Trophoblast cell (in vitro differentiated cells and primary cell): ENCODE measurements at regions not wholly inside any gene's neighbourhood (a gene's known extent, or its start where the extent isn't known, plus 50 kb on each side); places are given as distances from the start of the nearest gene placed in this dataset.

Experiments used
- DNase-seq, 2 donors: peaks; one replicate each; pipeline ENCODE4 v3.0.0-alpha.2; 2016
- H2AFZ ChIP-seq: 2 replicates; pipeline ENCODE4 v1.6.1; 2013; ENCODE audit warnings: low read length, moderate library complexity, mild to moderate bottlenecking; ENCODE audit not compliant: insufficient read depth, poor library complexity
- H2AK5ac ChIP-seq: 2 replicates; pipeline ENCODE4 v1.6.1; 2013; ENCODE audit warnings: mild to moderate bottlenecking, low read length
- H2BK120ac ChIP-seq: 2 replicates; pipeline ENCODE4 v1.6.1; 2013; ENCODE audit warnings: low read length, mild to moderate bottlenecking, moderate library complexity; ENCODE audit not compliant: insufficient read depth, poor library complexity
- H2BK12ac ChIP-seq: 2 replicates; pipeline ENCODE4 v1.6.1; 2013; ENCODE audit warnings: mild to moderate bottlenecking, low read length, moderate library complexity
- H2BK5ac ChIP-seq: 2 replicates; pipeline ENCODE4 v1.6.1; 2013; ENCODE audit warnings: low read length, low read depth, moderate library complexity, mild to moderate bottlenecking; ENCODE audit not compliant: poor library complexity
- H3K14ac ChIP-seq: 2 replicates; pipeline ENCODE4 v1.6.1; 2013; ENCODE audit warnings: mild to moderate bottlenecking, low read length
- H3K18ac ChIP-seq: 2 replicates; pipeline ENCODE4 v1.6.1; 2013; ENCODE audit warnings: mild to moderate bottlenecking, low read length
- H3K23ac ChIP-seq: 2 replicates; pipeline ENCODE4 v1.6.1; 2013; ENCODE audit warnings: low read length
- H3K27ac ChIP-seq: 2 replicates; pipeline ENCODE4 v1.5.1; 2013; ENCODE audit warnings: low read depth, mild to moderate bottlenecking, inconsistent platforms, low read length, moderate library complexity
- H3K27me3 ChIP-seq: 2 replicates; pipeline ENCODE4 v1.6.1; 2013; ENCODE audit warnings: inconsistent platforms, mild to moderate bottlenecking, low read length, moderate library complexity; ENCODE audit not compliant: insufficient read depth
- H3K36me3 ChIP-seq, 2 experiments: 1 replicate in 1 of 2; 2 replicates in 1 of 2; pipeline ENCODE4 v1.6.1; 2013; ENCODE audit warnings: low read length in 2 of 2, mild to moderate bottlenecking in 2 of 2, moderate library complexity in 1 of 2; ENCODE audit not compliant: insufficient read depth in 2 of 2, control insufficient read depth in 1 of 2
- H3K4ac ChIP-seq: 2 replicates; pipeline ENCODE4 v1.6.1; 2013; ENCODE audit warnings: low read depth, mild to moderate bottlenecking, low read length, moderate library complexity
- H3K4me1 ChIP-seq, 2 experiments: 1 replicate in 1 of 2; 2 replicates in 1 of 2; pipeline ENCODE4 v1.6.1; 2013; ENCODE audit warnings: low read length in 2 of 2, mild to moderate bottlenecking in 2 of 2, moderate library complexity in 1 of 2; ENCODE audit not compliant: insufficient read depth in 2 of 2, control insufficient read depth in 1 of 2
- H3K4me2 ChIP-seq: 2 replicates; pipeline ENCODE4 v1.6.1; 2013; ENCODE audit warnings: inconsistent platforms, mild to moderate bottlenecking, low read length, moderate library complexity
- H3K4me3 ChIP-seq: 2 replicates; pipeline ENCODE4 v1.5.1; 2013; ENCODE audit warnings: mild to moderate bottlenecking, low read depth, low read length, inconsistent platforms
- H3K79me1 ChIP-seq: one replicate; pipeline ENCODE4 v1.6.1; 2013; ENCODE audit warnings: low read length
- H3K79me2 ChIP-seq: 2 replicates; pipeline ENCODE4 v1.6.1; 2013; ENCODE audit warnings: low read length, mild to moderate bottlenecking; ENCODE audit not compliant: control insufficient read depth, insufficient read depth, poor library complexity
- H3K9ac ChIP-seq: 2 replicates; pipeline ENCODE4 v1.6.1; 2013; ENCODE audit warnings: mild to moderate bottlenecking, low read length
- H3K9me3 ChIP-seq: 2 replicates; pipeline ENCODE4 v1.6.1; 2013; ENCODE audit warnings: low read depth, mild to moderate bottlenecking, control low read depth, inconsistent platforms, low read length; ENCODE audit not compliant: insufficient read depth
- H4K12ac ChIP-seq: 2 replicates; pipeline ENCODE4 v1.6.1; 2013; ENCODE audit warnings: low read depth, mild to moderate bottlenecking, low read length, moderate library complexity
- H4K8ac ChIP-seq: 2 replicates; pipeline ENCODE4 v1.6.1; 2013; ENCODE audit warnings: low read depth, mild to moderate bottlenecking, low read length, moderate library complexity
- H4K91ac ChIP-seq: one replicate; pipeline ENCODE4 v1.6.1; 2013; ENCODE audit warnings: low read depth, mild to moderate bottlenecking, low read length, moderate library complexity
- WGBS: extraction: QIAGEN DNeasy Blood & Tissue Kit; methylation state at CpG from one replicate; pipeline ENCODE4 v1.1.7; 2013; ENCODE audit warnings: missing lambda C conversion rate; ENCODE audit not compliant: insufficient read length, insufficient coverage; ENCODE audit errors: extremely low coverage; 5-methylcytosine and 5-hydroxymethylcytosine counted together

DNA sequence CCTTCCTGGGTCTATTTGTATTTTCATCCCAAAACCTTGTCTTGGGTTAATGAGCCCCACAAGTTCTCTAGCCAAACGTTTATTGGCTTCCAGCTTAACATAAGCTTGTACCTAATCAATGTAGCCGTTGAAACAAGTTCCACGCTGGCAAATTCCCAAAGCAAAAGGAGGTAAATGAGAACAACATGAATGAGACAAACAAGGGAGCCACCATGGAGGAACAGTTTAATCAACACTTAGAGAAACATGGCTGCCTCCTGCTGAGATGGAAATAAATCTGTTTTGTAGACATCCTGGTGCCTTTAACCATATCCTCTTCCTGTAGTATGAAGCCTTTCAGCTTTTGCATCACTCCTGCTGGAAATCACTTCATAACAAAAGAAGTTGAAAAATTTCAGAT, 166.6 kb upstream of the NFIB start:
- Histone ChIP-seq H3K79me1 (peaks cover 2% of the 10 kb centered on the region), H3K18ac (no peak overlapping the region), H3K23ac (no peak overlapping the region), H4K91ac (no peak overlapping the region), H3K14ac (no peak overlapping the region), H2AFZ (no peak overlapping the region), H3K4me3 (no peak overlapping the region), H3K4me2 (no peak overlapping the region), H4K12ac (no peak overlapping the region), H2AK5ac (no peak overlapping the region), H2BK120ac (no peak overlapping the region), H2BK12ac (no peak overlapping the region), H3K9ac (no peak overlapping the region), H3K27me3 (no peaks in the 10 kb centered on the region), H3K4me1 (peaks cover 3 to 6% of the 10 kb centered on the region in 2 experiments), H3K4ac (no peak overlapping the region), H3K79me2 (no peaks in the 10 kb centered on the region), H4K8ac (no peak overlapping the region), H3K36me3 (no peaks in the 10 kb centered on the region), H2BK5ac (no peak overlapping the region), H3K27ac (no peak overlapping the region), H3K9me3 (no peaks in the 10 kb centered on the region)
- WGBS, result no CpG with 5 or more reads among the region's 3 CpGs
- DNase-seq, result no peak

- H3K9ac ChIP-seq, result no peak overlapping the region
- no peak overlapping the region for H2AK5ac ChIP-seq
- no peak overlapping the region for H3K4ac ChIP-seq
- H3K27me3 ChIP-seq, result no peaks in the 10 kb centered on the region
- no peak overlapping the region for H3K18ac ChIP-seq
- H4K91ac ChIP-seq, result no peak overlapping the region
- no peak overlapping the region for H3K23ac ChIP-seq
- no peak overlapping the region for H3K27ac ChIP-seq
- H3K4me2 ChIP-seq, result no peak overlapping the region
- WGBS, result no CpG with 5 or more reads among the region's 1 CpG
- no peaks in the 10 kb centered on the region for H3K79me2 ChIP-seq
- H2BK120ac ChIP-seq, result no peak overlapping the region
- no peak overlapping the region for H4K8ac ChIP-seq
- H3K36me3 ChIP-seq, result no peaks in the 10 kb centered on the region
- peak overlapping the region; percentile 43 for H2BK12ac ChIP-seq
- no peaks in the 10 kb centered on the region for H3K9me3 ChIP-seq
- no peak for DNase-seq
- H3K79me1 ChIP-seq, result peaks cover 2% of the 10 kb centered on the region
- H3K4me3 ChIP-seq, result no peak overlapping the region
- H2AFZ ChIP-seq, result no peak overlapping the region
- peaks cover 3 to 6% of the 10 kb centered on the region in 2 experiments for H3K4me1 ChIP-seq
- no peak overlapping the region for H2BK5ac ChIP-seq
- no peak overlapping the region for H4K12ac ChIP-seq
- no peak overlapping the region for H3K14ac ChIP-seq
These were observed 165.2 kb upstream of the NFIB start for GRCh38 chr9:14479163-14479560.

DNA sequence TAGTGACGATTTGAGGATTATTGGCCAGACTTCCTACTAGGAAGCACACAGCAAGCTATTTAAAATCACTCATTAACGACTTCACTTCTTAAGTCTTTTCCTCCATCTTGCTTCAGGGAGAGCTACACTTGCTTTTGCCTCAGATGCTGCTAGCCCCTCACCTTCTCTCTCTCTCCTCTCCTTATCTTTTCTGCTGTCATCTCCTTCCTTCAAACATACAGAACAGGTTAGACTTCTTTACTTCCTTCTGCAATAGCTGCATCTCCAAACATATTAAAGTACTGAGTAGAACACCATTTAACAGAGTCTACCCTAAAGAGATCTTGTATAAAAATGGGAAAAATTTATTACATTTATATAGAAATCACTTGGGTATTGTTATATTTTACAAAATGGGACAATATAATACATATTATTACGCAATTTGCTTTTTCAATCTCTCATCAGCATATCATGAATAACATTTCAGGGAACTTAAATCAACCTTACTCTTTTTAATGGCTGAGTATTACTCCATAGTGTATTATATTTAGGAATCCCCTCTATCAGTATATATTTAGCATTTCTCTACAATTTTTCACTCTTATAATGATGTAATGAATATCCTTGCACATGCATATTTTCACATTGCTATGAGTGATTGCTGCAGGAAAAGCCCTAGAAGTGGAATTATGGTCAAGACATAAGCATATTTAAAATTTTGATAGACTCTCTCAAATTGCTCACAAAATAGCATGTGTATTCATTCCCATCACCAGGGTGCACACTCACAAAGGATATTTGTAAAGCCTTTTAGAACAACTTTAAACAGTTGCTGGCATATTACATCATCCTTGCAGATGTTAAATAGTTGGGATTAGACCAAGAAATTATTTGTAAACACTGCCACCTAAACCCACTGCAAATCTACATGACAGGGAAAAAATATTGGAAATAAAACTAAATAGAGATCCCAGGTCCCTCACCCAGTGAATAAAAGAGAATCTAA, 164.5 kb upstream of the NFIB start:
- Histone ChIP-seq H3K4ac (no peak overlapping the region), H3K36me3 (no peaks in the 10 kb centered on the region), H3K27me3 (no peaks in the 10 kb centered on the region), H3K4me2 (no peak overlapping the region), H3K27ac (peak overlapping the region; percentile 10), H3K4me1 (peaks cover 3 to 6% of the 10 kb centered on the region in 2 experiments), H3K79me2 (no peaks in the 10 kb centered on the region), H3K14ac (no peak overlapping the region), H2BK120ac (no peak overlapping the region), H2AK5ac (no peak overlapping the region), H4K12ac (no peak overlapping the region), H2AFZ (no peak overlapping the region), H2BK12ac (no peak overlapping the region), H4K8ac (no peak overlapping the region), H2BK5ac (no peak overlapping the region), H3K9me3 (no peaks in the 10 kb centered on the region), H3K23ac (no peak overlapping the region), H3K4me3 (no peak overlapping the region), H3K9ac (no peak overlapping the region), H3K79me1 (peaks cover 2% of the 10 kb centered on the region), H4K91ac (no peak overlapping the region), H3K18ac (no peak overlapping the region)
- DNase-seq, result peak in 1 of 2 donors; percentile 55
- WGBS, result no CpG with 5 or more reads among the region's 3 CpGs

- WGBS, result no CpG with 5 or more reads among the region's 4 CpGs
- no peak overlapping the region for H4K12ac ChIP-seq
These were observed 157.1 kb upstream of the NFIB start for GRCh38 chr9:14471041-14471440.

More at GRCh38 chr9:14471041-14471440, 157.1 kb upstream of the NFIB start:
- H2AFZ ChIP-seq, result no peak overlapping the region
- no peak overlapping the region for H3K4me3 ChIP-seq
- H3K9me3 ChIP-seq, result no peaks in the 10 kb centered on the region
- H3K4me1 ChIP-seq, result no peaks in the 10 kb centered on the region
- no peaks in the 10 kb centered on the region for H3K79me2 ChIP-seq
- no peak overlapping the region for H4K8ac ChIP-seq
- no peak overlapping the region for H2AK5ac ChIP-seq
- no peak for DNase-seq
- H2BK120ac ChIP-seq, result no peak overlapping the region
- no peak overlapping the region for H2BK12ac ChIP-seq
- no peak overlapping the region for H3K27ac ChIP-seq
- H3K14ac ChIP-seq, result no peak overlapping the region
- H3K79me1 ChIP-seq, result no peaks in the 10 kb centered on the region
- H2BK5ac ChIP-seq, result no peak overlapping the region
- H3K27me3 ChIP-seq, result no peaks in the 10 kb centered on the region
- H3K4me2 ChIP-seq, result no peak overlapping the region
- H3K23ac ChIP-seq, result no peak overlapping the region
- no peak overlapping the region for H3K18ac ChIP-seq
- H3K4ac ChIP-seq, result no peak overlapping the region
- no peak overlapping the region for H4K91ac ChIP-seq
- H3K9ac ChIP-seq, result no peak overlapping the region
- H3K36me3 ChIP-seq, result no peaks in the 10 kb centered on the region
